ENCODE measurements at regions not wholly inside any gene's neighbourhood (a gene's known extent, or its start where the extent isn't known, plus 50 kb on each side); places are given as distances from the start of the nearest gene placed in this dataset.

GRCh38 chr3:66163222-66163621 lies 57.6 kb upstream of the SLC25A26 start:
- H3K27me3 ChIP-seq (ENCODE audit: control insufficient read depth in 2 of 2, insufficient read depth in 2 of 2, low read length in 2 of 2) = peaks cover 3 to 5% of the 10 kb centered on the region in 2 experiments
- intact Hi-C loops (cut with micrococcal nuclease) = no loop called here
- H3K9me3 ChIP-seq (replicated peaks; ENCODE audit: control insufficient read depth, insufficient read depth, low read length) = no peaks in the 10 kb centered on the region
- no TSS peak for BruUV-seq (replicated peaks)
- H3K9ac ChIP-seq (replicated peaks; ENCODE audit: extremely low read depth, insufficient read depth, low read length) = no peak overlapping the region
- ChIA-PET POLR2A (no interaction called here), CTCF (no interaction called here)
- no peaks in the 10 kb centered on the region for H3K36me3 ChIP-seq (ENCODE audit: control insufficient read depth in 2 of 2, extremely low read depth in 1 of 2, insufficient read depth in 2 of 2, low read length in 2 of 2)
- no peaks in the 10 kb centered on the region for H3K79me2 ChIP-seq (ENCODE audit: control insufficient read depth, insufficient read depth, low read length)
- FAIRE-seq = no peak
- dilution Hi-C loops (cut with MboI; ENCODE audit: extremely low pct_ligation_motif_present, low sequenced_read_pairs) = no loop called here
- no peaks in the 10 kb centered on the region for H4K20me1 ChIP-seq (replicated peaks; ENCODE audit: control insufficient read depth, extremely low read depth, insufficient read depth, low read length)
- H3K27ac ChIP-seq (ENCODE audit: insufficient read depth, low read depth, low read length) = no peak overlapping the region
- no peak overlapping the region for H3K4me2 ChIP-seq (ENCODE audit: insufficient read depth, low read length)
- H2AFZ ChIP-seq (ENCODE audit: low read depth, low read length) = no peak overlapping the region
- H3K9me1 ChIP-seq (replicated peaks; ENCODE audit: control insufficient read depth, extremely low read depth, insufficient read depth, low read length) = no peaks in the 10 kb centered on the region
- H3K4me3 ChIP-seq (replicated peaks in 1 of 3; ENCODE audit: insufficient read depth in 1 of 3, low read depth in 1 of 3, low read length in 3 of 3) = no peak overlapping the region
- no peaks in the 10 kb centered on the region for H3K4me1 ChIP-seq (ENCODE audit: control insufficient read depth, extremely low read depth, insufficient read depth, low read length)
- TF ChIP-seq EZH2 (IDR thresholded peaks at IDR 0.05; ENCODE audit: borderline replicate concordance, low read depth, low read length, severe bottlenecking) (no peak), GATA2 (IDR thresholded peaks at IDR 0.05; ENCODE audit: insufficient read depth, insufficient read length, low read depth, low read length) (no peak), POLR2AphosphoS5 (IDR thresholded peaks at IDR 0.05; ENCODE audit: insufficient read depth, low read depth, low read length) (no peak), MAX (IDR thresholded peaks at IDR 0.05; ENCODE audit: insufficient read depth, insufficient read length) (no peak), FOS (IDR thresholded peaks at IDR 0.05; ENCODE audit: borderline replicate concordance, insufficient read depth, low read length) (no peak), POLR2A (IDR thresholded peaks at IDR 0.05; ENCODE audit: low read depth, low read length) (no peak), CTCF (IDR thresholded peaks at IDR 0.05; ENCODE audit: extremely low read depth in 1 of 2, insufficient read depth in 1 of 2, low read depth in 1 of 2, low read length in 2 of 2) (no peak), JUN (IDR thresholded peaks at IDR 0.05; ENCODE audit: borderline replicate concordance, insufficient read depth, insufficient read length, low read depth) (no peak), MYC (IDR thresholded peaks at IDR 0.05; ENCODE audit: low read depth, low read length) (no peak)
- no peak for DNase-seq (ENCODE audit: low read depth, low spot score)
